K562 (cell line): ENCODE measurements at regions not wholly inside any gene's neighbourhood (a gene's known extent, or its start where the extent isn't known, plus 50 kb on each side); places are given as distances from the start of the nearest gene placed in this dataset.

Experiments used
- ATAC-seq: fragments of 200-7000 bp; cut with Tn5 transposase; 3 replicates; pipeline ENCODE4 v1.9.1; 2020; ENCODE audit warnings: moderate library complexity
- BruUV-seq: library from RNA; stranded (reverse); fragments of 400-500 nt; replicated peaks from 2 replicates; lab custom pipeline; 2021; lab: Mats Ljungman, UMichigan
- CTCF ChIA-PET: fragments of 300-600 bp; formaldehyde crosslinking; extraction: SDS; loops from one replicate; lab custom pipeline; 2021; ENCODE audit warnings: low intra/inter-chr PET ratio; lab: Yijun Ruan, JAX
- POLR2A ChIA-PET: fragments of 300-600, 350-650 bp; sonication (Branson Sonifier 250); formaldehyde crosslinking; extraction: SDS; loops from one replicate; lab custom pipeline; 2021; ENCODE audit warnings: antibody characterized with exemption, inconsistent platforms; lab: Yijun Ruan, JAX
- DNase-seq, 4 experiments: peaks; one replicate each; pipeline versions ENCODE4 v3.0.0 to v3.0.0-alpha.2; 2011 to 2018; ENCODE audit warnings: low spot score in 3 of 4, mixed read lengths in 3 of 4; ENCODE audit errors: extremely low read depth in 1 of 4
- FAIRE-seq: peaks from 2 replicates; lab custom pipeline; 2011; peaks lifted over from hg19 to GRCh38; lab: Jason Lieb, UNC
- H2AFZ ChIP-seq: 2 replicates; pipeline ENCODE4 v1.6.0; 2011; ENCODE audit warnings: low read depth, low read length, control low read depth, inconsistent platforms
- H3K27ac ChIP-seq: fragments of 200-600 bp; 3 replicates; pipeline ENCODE4 v1.8.0; 2011; ENCODE audit warnings: low read depth, mild to moderate bottlenecking, control low read depth, inconsistent platforms, low read length, moderate library complexity, mixed read lengths; ENCODE audit errors: extremely low read depth
- H3K27me3 ChIP-seq, 2 experiments: fragments of 300-600 bp in 1 of 2; 2 replicates in 1 of 2; 3 replicates in 1 of 2; pipeline versions ENCODE4 v1.6.0 to v1.8.0; 2011; ENCODE audit warnings: inconsistent platforms in 2 of 2, low read length in 2 of 2, mild to moderate bottlenecking in 1 of 2, mixed read lengths in 1 of 2, moderate library complexity in 1 of 2; ENCODE audit not compliant: control insufficient read depth in 2 of 2, insufficient read depth in 2 of 2
- H3K36me3 ChIP-seq: fragments of 300-600 bp; 3 replicates; pipeline ENCODE4 v1.8.0; 2011; ENCODE audit warnings: mild to moderate bottlenecking, low read length, inconsistent platforms; ENCODE audit not compliant: control insufficient read depth, insufficient read depth
- H3K4me1 ChIP-seq, 2 experiments: fragments of 200-600 bp in 1 of 2; replicated peaks in 1 of 2; 2 replicates in 1 of 2; 3 replicates in 1 of 2; pipeline versions ENCODE4 v1.5.1 to v1.8.0; 2011; ENCODE audit warnings: inconsistent platforms in 2 of 2, low read length in 2 of 2, mild to moderate bottlenecking in 1 of 2, mixed read lengths in 1 of 2, moderate library complexity in 1 of 2; ENCODE audit not compliant: control insufficient read depth in 2 of 2, insufficient read depth in 2 of 2
- H3K4me2 ChIP-seq: 2 replicates; pipeline ENCODE4 v1.6.1; 2011; ENCODE audit warnings: low read length, control low read depth, inconsistent platforms, mixed read lengths; ENCODE audit not compliant: insufficient read depth
- H3K4me3 ChIP-seq: fragments of 200-600 bp; sonication (generic), shearing (Covaris generic); 2 replicates; pipeline ENCODE4 v1.5.1; 2016; ENCODE audit warnings: control low read depth, inconsistent platforms
- H3K79me2 ChIP-seq: fragments of 200-600 bp; 3 replicates; pipeline ENCODE4 v1.8.0; 2011; ENCODE audit warnings: low read length, inconsistent platforms; ENCODE audit not compliant: control insufficient read depth, insufficient read depth
- H3K9ac ChIP-seq, 2 experiments: 2 replicates each; pipeline versions ENCODE4 v1.6.0 to v1.6.1; 2011; ENCODE audit warnings: low read depth in 2 of 2, low read length in 2 of 2, control low read depth in 1 of 2, inconsistent platforms in 1 of 2, mild to moderate bottlenecking in 1 of 2, mixed read lengths in 1 of 2; ENCODE audit not compliant: insufficient read depth in 1 of 2
- H3K9me1 ChIP-seq: one replicate; pipeline ENCODE4 v1.6.0; 2011; ENCODE audit warnings: inconsistent platforms, mild to moderate bottlenecking, low read length, moderate library complexity; ENCODE audit not compliant: control insufficient read depth, insufficient read depth
- H3K9me3 ChIP-seq: replicated peaks from 2 replicates; pipeline ENCODE4 v1.5.1; 2011; ENCODE audit warnings: low read depth, low read length, inconsistent platforms; ENCODE audit not compliant: control insufficient read depth, insufficient read depth
- H4K20me1 ChIP-seq: replicated peaks from 2 replicates; pipeline ENCODE4 v1.6.1; 2011; ENCODE audit warnings: low read length, inconsistent platforms, mixed read lengths; ENCODE audit not compliant: control insufficient read depth, insufficient read depth
- ADNP ChIP-seq: fragments of 200-800 bp; sonication (Bioruptor generic); IDR thresholded peaks from 2 replicates; pipeline ENCODE4 v1.6.1; 2016; ENCODE audit warnings: missing genetic modification characterization, missing compliant biosample characterization
- CEBPG ChIP-seq, 3 experiments: fragments of 200-800 bp in 1 of 3; sonication (Bioruptor generic) in 1 of 3; sonication (generic) in 1 of 3; formaldehyde crosslinking in 1 of 3; IDR thresholded peaks in 2 of 3; conservative IDR thresholded peaks in 1 of 3; 2 replicates each; pipeline versions ENCODE4 v1.6.1 to v1.8.0; 2016 to 2022; ENCODE audit warnings: missing compliant biosample characterization in 2 of 3, missing genetic modification characterization in 2 of 3, mild to moderate bottlenecking in 1 of 3, missing genetic modification reagents in 1 of 3
- GABPA ChIP-seq: fragments of 200-800 bp; sonication (Bioruptor generic); conservative IDR thresholded peaks from 2 replicates; pipeline ENCODE4 v1.6.1; 2016; ENCODE audit warnings: low read depth, missing genetic modification characterization, missing compliant biosample characterization
- HCFC1 ChIP-seq: IDR thresholded peaks from 2 replicates; pipeline ENCODE4 v1.6.1; 2012; ENCODE audit warnings: low read depth, low read length, improper control_type of control experiment
- KHSRP ChIP-seq: fragments of 450-650 bp; IDR thresholded peaks from 2 replicates; pipeline ENCODE4 v1.6.1; 2017
- NRF1 ChIP-seq, 2 experiments: fragments of 450-650 bp; IDR thresholded peaks in 1 of 2; conservative IDR thresholded peaks in 1 of 2; 2 replicates each; pipeline ENCODE4 v1.6.1; 2014; ENCODE audit warnings: mild to moderate bottlenecking in 2 of 2
- SRSF1 ChIP-seq: fragments of 200-400 bp; formaldehyde crosslinking; IDR thresholded peaks from 2 replicates; pipeline ENCODE4 v1.6.1; 2017; ENCODE audit warnings: mild to moderate bottlenecking, low read depth, low read length, moderate library complexity
- STAG1 ChIP-seq: sonication (generic); formaldehyde crosslinking; IDR thresholded peaks from 2 replicates; pipeline ENCODE4 v1.5.0; 2020; ENCODE audit warnings: missing genetic modification reagents, borderline replicate concordance
- WGBS: fragments of 100-300 bp; shearing (Covaris generic); methylation state at CpG from one replicate; pipeline ENCODE4 v1.1.6; 2016; ENCODE audit warnings: low coverage, mixed read lengths; ENCODE audit not compliant: insufficient coverage; ENCODE audit errors: missing lambda C conversion rate; 5-methylcytosine and 5-hydroxymethylcytosine counted together
- in situ Hi-C: fragments of 300-500 bp; cut with MboI; formaldehyde crosslinking; loops from 4 replicates; pipeline ENCODE4 v1.15.0; 2018; ENCODE audit warnings: inconsistent platforms, mixed read lengths
- intact Hi-C: fragments of 100-400 bp; cut with micrococcal nuclease; formaldehyde crosslinking; loops from 2 replicates; pipeline ENCODE4 v1.14.2; 2022
- TF ChIP-seq, protein P1 (sequence below): fragments of 450-650 bp; formaldehyde crosslinking; IDR thresholded peaks from 2 replicates; pipeline ENCODE4 v1.4.0; 2022; ENCODE audit warnings: mild to moderate bottlenecking, moderate library complexity
- TF ChIP-seq, protein P2 (sequence below): sonication (generic); formaldehyde crosslinking; IDR thresholded peaks from 2 replicates; pipeline ENCODE4 v1.4.0; 2020; ENCODE audit warnings: mild to moderate bottlenecking, missing genetic modification reagents

DNA sequence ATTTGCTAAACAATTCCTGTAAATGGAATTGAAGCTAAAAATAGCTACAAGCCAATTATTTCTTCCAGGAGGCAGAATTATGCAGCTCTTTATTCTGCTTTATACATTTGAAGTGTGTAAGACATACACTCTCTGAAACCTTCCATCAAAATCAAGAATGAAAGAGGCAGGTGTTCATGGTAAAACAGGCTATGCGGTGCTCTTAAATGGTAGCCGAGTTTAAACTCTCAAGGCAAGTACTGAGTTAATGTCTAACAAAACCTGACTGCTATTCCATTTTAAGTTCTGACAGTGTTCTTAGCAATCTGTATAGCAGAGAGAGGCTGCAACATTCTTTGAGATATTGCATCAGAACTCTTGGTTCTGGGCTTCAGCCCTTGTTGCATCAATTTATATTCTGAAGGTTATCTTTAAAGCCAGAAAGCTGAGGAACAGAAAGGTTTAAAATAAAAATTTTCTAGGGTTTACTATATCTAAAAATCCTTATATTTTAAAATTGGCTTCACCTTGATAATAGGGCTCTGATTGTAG lies 248.3 kb upstream of the CCNG1 start:
- ChIA-PET POLR2A (interaction anchor here (0.7 to 0.8 kb wide), 2 partner anchors 9 to 20 kb away, joined by 3 to 4 read pairs; no protein-coding TSS in a partner anchor), CTCF (no interaction called here)
- DNase-seq = no peak
- no peak for ATAC-seq
- H2AFZ ChIP-seq = no peak overlapping the region
- no peak for FAIRE-seq
- no peak overlapping the region for H3K4me2 ChIP-seq
- H3K27ac ChIP-seq = no peak overlapping the region
- no peaks in the 10 kb centered on the region for H3K4me1 ChIP-seq
- H3K4me3 ChIP-seq = no peak overlapping the region
- intact Hi-C loops = no loop called here
- no peaks in the 10 kb centered on the region for H3K9me1 ChIP-seq
- WGBS = 0% methylated on average over 2 of the region's 2 CpGs
- in situ Hi-C loops = no loop called here
- TF ChIP-seq GABPA (tag) (no peak), SRSF1 (no peak), KHSRP (no peak), ADNP (no peak), CEBPG (CRISPR knock-in tag; IDR thresholded peaks at IDR 0.05) (no peak), CEBPG (tag; conservative IDR thresholded peaks at IDR 0.05 in 1 of 2, IDR thresholded peaks at IDR 0.05 in 1 of 2) (peak; percentile 41 to 75; a peak in 3 of 4 replicates), HCFC1 (no peak), STAG1 (CRISPR knock-in tag) (no peak), NRF1 (conservative IDR thresholded peaks at IDR 0.05 in 1 of 2, IDR thresholded peaks at IDR 0.05 in 1 of 2) (no peak)
- TF ChIP-seq, protein P1, sequence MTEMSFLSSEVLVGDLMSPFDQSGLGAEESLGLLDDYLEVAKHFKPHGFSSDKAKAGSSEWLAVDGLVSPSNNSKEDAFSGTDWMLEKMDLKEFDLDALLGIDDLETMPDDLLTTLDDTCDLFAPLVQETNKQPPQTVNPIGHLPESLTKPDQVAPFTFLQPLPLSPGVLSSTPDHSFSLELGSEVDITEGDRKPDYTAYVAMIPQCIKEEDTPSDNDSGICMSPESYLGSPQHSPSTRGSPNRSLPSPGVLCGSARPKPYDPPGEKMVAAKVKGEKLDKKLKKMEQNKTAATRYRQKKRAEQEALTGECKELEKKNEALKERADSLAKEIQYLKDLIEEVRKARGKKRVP (CRISPR knock-in tag) = peak; percentile 80
- TF ChIP-seq, protein P2, sequence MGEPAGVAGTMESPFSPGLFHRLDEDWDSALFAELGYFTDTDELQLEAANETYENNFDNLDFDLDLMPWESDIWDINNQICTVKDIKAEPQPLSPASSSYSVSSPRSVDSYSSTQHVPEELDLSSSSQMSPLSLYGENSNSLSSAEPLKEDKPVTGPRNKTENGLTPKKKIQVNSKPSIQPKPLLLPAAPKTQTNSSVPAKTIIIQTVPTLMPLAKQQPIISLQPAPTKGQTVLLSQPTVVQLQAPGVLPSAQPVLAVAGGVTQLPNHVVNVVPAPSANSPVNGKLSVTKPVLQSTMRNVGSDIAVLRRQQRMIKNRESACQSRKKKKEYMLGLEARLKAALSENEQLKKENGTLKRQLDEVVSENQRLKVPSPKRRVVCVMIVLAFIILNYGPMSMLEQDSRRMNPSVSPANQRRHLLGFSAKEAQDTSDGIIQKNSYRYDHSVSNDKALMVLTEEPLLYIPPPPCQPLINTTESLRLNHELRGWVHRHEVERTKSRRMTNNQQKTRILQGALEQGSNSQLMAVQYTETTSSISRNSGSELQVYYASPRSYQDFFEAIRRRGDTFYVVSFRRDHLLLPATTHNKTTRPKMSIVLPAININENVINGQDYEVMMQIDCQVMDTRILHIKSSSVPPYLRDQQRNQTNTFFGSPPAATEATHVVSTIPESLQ (CRISPR knock-in tag) = no peak
- no peaks in the 10 kb centered on the region for H3K36me3 ChIP-seq
- H3K27me3 ChIP-seq = no peaks in the 10 kb centered on the region
- no peaks in the 10 kb centered on the region for H4K20me1 ChIP-seq
- H3K9ac ChIP-seq = no peak overlapping the region
- H3K79me2 ChIP-seq = no peaks in the 10 kb centered on the region
- H3K9me3 ChIP-seq = no peaks in the 10 kb centered on the region
- BruUV-seq = no TSS peak
